GM18870 (cell line): ENCODE measurements at regions not wholly inside any gene's neighbourhood (a gene's known extent, or its start where the extent isn't known, plus 50 kb on each side); places are given as distances from the start of the nearest gene placed in this dataset.
"Not testable (repeated sequence)": the region's sequence is repeated elsewhere in the genome, so short reads cannot be mapped to it uniquely, and the experiment has no call there.

Experiments used
- ATAC-seq: cut with Tn5 transposase; IDR thresholded peaks from one replicate; pipeline ENCODE4 v1.9.1; 2021; ENCODE audit warnings: moderate library complexity; ENCODE audit not compliant: unreplicated experiment

DNA sequence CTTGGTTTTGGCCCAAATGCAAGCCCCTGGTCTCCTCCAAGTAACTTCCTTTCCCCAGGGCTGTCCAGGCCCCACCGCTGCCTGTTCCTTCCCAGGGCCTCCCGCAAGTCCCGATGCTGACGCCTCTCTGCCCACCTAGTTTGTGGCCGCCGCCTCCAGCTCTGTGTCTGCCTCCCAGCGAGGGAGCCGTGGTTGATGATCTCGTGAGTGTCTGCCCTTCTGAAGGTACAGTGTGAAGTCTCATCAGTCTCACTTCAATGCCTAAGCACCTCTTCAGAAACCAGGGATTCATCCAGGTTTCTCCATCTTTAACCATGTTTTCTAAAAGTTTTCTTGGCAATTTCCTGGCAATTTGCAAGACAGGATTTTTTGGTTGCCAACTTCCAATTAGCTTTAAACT, 127.5 kb downstream of the TMEM121 start:
- not testable (repeated sequence) for ATAC-seq

DNA sequence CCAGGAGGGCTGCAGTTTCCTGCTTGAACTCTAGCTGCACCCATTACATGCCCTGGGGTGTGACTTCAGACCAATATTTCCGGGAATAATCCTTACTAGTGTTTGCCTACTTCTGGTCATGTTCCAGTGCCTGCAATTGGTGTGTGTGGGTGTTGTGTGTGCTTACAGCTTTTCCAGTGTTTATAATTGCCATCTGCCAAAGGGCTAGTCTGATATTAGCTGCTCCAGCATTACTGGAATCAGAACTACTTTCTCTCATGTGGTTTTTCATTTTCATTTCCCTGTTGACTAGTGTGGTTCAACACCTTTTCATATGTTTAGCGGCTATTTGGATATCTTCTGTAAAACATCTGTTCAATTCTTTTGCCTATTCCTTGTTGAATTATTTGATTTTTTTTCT, 132.9 kb downstream of the TMEM121 start:
- ATAC-seq: not testable (repeated sequence)

DNA sequence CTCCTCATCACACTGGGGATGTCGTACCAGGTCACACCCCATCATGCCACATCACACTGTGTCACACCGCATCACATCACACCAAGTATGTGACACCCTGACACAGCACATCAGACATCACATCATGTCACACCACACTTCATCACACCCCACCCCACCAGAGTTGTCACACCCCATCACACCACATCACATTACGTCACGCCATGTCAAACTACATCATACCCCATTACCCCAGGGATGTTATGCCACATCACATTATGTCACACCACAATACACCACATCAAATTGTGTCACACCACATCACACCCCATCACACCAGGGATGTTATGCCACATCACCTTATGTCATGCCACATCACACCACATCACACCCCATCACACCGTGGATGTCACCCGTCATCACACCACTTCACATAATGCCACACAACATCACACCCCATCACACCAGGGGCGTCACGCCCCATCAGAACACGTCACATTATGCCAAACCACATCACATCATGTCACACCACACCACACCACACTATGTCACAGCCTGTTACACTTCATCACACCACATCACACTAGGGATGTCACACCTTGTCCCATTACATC, 133.6 kb downstream of the TMEM121 start:
- no peak for ATAC-seq

DNA sequence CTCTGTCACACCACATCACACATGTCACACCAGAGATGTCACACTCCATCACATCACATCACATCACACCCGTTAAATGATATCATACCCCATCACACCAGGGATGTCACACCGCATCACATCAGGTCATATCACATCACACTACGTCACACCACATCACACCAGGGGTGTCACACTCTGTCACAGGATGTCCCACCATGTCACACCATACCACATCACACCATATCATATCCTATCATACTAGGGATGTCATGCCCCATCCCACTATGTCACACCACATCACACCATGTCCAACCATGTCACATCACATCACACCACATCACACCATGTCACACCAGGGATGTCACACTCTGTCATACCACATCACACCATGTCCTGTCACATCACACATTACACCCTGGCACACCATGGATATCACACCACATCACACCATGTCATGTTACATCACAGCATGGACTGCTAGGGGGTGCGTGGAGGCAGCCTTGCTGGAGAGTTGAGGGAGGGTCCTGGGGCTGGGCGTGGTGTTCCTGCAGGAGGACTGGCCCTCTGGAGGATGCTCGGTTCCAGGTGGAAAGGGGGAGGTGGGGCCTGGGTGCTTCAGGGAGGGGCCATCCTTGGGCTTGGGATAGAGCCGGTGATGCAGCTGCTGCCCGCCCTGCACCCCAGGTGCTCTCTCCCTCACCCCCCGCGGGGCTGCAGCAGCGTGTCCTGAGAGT, 134.6 kb downstream of the TMEM121 start:
- no peak for ATAC-seq

DNA sequence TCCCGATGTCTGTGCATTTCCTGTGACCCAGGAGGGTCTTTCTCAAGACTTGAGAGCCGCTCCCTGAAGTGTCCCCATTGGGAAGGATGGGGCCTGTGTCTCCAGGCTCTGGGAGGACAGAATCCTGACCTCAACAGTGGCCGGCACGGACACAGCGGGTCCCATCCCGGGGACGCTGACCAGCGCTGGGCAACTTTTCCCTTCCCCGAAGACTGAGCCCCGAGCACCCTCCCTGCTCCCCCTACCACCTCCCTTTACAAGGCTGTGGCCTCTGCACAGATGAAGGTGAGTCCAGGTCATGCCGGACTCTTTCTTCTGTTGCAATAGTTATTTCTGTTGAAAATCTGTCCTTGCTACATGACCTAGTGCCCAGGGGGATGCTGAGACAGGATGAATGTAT, 135.7 kb downstream of the TMEM121 start:
- not testable (repeated sequence) for ATAC-seq

DNA sequence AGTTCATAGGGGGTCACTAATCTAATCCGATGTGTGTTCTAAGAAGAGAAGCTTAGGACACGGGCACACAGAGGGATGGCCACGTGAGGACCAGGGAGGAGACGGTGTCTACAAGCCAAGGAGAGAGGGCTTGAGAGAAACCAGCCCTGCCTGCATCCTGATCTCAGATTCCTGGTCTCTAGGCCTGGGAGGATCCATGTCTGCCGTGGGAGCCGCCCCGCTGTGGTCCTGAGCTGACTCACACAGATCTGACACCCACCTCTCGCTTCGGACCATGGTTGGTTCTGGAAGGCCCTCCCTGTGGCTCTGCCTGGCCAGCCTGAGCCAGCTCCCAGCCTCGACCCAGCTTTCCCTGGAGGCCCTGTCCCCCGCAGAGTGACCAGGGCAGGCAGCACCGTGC, 136.2 kb downstream of the TMEM121 start:
- not testable (repeated sequence) for ATAC-seq

DNA sequence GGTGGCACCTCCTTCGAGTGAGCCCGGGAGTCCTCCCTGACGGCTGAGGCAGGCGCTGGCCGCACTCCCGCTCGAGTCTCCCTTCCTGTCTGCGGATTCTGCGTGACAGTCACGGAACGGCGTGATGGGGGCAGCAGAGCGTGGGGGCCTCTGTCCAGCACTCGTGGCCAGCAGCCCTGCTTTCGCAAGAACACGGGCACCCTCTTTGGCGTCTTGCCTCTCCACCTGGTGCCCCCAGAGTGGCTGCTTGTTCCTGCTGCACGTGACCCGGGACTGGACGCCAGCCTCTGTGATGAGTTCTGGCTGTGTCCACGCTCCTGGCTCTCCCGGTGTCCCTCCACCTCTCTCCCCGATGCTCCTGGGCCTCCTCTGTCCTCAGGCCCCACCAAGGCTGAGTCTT, 136.9 kb downstream of the TMEM121 start:
- ATAC-seq: not testable (repeated sequence)

DNA sequence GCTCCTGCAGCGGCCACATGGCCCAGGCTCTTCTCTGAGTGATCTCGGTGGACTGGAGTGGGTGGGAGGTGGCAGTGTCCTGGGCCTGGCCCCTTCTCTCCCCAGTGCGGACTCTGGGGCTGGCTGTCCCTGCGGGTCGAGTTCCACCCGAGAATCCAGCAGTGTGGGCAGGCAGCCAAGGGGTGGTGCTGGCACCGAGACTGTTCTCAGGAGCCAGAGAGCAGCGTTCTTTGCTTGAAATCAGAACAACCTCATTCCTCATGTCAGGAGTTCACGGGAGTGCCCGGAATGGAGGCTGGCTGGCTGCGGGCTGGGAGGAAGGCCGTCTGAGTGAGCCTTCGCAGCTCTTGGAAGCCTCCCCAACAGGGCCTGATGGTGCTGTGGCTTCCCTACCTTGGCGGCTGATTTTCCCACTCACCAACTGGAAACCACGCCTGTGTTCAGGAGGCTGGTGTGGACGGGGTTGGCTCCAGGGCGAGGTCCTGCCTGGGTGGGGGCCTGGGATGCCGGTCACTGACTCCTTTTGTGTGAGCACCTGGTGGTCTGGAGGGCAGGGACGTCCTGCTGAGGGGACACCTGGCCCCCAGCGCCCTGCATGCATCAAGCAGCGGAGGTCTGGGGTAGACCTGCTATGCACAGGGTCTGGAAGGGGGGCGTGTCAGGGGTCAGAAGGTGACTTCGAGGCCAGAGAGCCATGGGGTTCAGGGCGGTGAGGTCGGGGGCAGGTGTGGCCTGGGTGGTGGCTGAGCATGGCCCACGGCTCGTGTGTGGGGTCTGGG, 137.6 kb downstream of the TMEM121 start:
- ATAC-seq: not testable (repeated sequence)

DNA sequence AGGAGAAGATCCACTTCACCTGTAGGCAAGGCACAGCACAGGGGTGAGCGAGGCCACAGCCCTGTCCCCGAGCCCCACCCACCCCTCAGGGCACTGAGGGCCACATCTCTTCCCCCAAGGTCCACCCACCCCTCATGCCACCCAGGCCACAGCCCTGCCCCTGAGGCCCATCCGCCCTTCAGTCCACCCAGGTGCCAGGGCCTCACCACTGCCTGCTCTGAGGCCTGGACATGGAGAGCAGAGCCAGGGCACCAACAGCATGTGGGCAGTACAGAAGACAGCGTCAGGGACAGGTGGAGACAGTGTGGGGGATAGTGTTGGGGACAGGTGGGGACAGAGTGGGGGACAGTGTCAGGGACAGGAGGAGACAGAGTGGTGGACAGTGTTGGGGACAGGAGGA, 138.3 kb downstream of the TMEM121 start:
- no peak for ATAC-seq

DNA sequence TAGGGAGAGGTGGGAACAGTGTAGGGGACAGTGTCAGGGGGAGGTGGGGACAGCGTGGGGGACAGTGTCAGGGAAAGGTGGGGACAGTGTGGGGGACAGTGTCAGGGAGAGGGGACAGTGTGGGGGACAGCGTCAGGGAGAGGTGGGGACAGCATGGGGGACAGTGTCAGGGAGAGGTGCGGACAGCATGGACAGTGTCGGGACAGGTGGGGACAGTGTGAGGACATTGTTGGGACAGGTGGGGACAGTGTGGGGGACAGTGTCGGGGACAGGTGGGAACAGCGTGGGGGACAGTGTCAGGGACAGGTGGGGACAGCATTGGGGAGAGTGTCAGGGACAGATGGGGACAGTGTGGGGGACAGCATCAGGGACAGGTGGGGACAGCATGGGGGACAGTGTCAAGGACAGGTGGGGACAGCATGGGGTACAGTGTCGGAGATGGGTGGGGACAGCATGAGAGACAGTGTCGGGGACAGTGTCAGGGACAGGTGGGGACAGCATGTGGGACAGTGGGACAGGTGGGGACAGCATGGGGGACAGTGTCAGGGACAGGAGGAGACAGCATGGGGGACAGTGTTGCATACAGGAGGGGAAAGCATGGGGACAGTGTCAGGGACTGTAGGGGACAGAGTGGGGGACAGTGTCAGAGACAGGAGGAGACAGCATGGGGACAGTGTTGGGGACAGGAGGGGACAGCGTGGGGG, 139.0 kb downstream of the TMEM121 start:
- ATAC-seq: no peak

DNA sequence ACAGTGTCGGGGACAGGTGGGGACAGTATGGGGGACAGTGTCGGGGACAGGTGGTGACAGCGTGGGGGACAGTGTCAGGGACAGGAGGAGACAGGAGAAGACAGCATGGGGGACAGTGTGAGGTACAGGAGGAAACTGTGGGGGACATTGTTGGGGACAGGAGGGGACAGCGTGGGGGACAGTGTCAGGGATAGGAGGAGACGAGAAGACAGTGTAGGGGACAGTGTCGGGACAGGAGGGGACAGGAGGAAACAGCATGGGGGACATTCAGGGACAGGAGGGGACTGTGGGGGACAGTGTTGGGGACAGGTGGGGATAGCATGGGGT, 139.5 kb downstream of the TMEM121 start:
- ATAC-seq: no peak

DNA sequence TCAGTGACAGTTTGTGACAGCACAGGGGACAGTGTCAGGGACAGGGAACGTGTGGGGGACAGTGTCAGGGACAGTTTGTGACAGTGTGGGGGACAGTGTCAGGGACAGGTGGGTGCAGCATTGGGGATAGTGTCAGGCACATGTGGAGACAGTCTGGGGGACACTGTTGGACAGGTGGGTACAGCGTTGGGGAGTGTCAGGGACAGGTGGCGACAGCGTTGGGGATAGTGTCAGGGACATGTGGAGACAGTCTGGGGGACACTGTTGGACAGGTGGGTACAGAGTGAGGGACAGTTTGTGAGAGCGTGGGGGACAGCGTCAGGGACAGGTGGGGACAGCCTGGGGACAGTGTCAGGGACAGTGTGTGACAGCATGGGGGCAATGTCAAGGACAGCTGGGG, 140.0 kb downstream of the TMEM121 start:
- ATAC-seq: no peak

DNA sequence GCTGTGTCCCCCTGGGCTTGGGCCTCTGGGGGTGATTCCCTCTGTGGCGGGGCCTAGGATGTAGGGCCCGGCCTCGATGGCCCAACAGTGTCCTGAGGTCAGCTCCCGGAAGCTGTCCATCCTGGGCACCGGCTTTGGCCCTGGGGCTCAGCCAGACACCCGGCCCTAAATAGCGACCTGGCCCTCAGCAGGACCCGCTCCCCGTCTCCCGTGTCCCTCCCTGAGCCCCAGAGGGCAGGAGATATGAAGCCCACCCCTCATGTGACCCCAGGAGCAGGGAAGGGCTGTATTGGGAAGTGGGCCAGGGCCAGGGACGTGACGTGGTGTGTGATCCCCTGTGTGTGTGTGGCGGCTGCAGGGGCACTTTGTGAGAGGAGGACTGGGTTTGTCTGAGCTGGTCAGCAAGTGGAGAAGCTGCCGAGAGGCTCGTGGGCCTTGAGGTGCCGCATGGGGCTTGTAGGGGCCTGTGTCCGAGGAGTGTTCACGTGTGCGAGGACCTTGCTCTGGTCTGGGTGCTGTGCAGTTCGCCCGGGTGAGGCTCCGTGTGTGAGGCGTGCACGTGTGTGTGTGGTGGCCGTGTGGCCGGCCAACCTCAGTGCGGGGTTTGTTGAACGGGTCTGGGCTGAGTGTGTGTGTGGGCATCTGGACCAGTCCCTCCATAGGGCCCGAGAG, 140.7 kb downstream of the TMEM121 start:
- not testable (repeated sequence) for ATAC-seq

DNA sequence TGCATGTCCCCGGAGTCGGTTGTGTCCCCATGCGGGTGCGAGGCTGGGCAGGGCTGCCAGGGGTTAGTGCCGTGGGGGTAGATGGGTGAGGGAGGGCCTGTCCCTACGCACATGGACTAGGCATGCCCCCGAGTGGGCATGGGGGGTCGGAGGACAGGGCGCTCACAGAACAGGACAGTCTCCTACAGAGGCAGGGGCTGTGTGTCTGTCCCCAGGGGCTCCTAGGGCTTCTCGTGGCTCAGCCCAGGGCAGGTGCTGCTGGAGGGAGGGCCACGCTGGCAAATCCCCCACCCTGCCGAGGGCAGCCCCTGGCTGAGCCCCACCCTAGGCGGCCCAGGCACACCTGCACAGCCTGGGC, 141.3 kb downstream of the TMEM121 start:
- ATAC-seq: not testable (repeated sequence)

DNA sequence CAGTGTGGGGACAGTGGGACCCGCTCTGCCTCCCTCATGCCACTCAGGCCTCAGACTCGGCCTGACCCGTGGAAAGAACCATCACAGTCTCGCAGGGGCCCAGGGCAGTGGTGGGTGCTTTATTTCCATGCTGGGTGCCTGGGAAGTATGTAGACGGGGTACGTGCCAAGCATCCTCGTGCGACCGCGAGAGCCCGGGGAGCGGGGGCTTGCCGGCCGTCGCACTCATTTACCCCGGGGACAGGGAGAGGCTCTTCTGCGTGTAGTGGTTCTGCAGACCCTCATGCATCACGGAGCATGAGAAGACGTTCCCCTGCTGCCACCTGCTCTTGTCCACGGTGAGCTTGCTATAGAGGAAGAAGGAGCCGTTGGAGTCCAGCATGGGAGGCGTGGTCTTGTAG, 141.6 kb downstream of the TMEM121 start:
- not testable (repeated sequence) for ATAC-seq

DNA sequence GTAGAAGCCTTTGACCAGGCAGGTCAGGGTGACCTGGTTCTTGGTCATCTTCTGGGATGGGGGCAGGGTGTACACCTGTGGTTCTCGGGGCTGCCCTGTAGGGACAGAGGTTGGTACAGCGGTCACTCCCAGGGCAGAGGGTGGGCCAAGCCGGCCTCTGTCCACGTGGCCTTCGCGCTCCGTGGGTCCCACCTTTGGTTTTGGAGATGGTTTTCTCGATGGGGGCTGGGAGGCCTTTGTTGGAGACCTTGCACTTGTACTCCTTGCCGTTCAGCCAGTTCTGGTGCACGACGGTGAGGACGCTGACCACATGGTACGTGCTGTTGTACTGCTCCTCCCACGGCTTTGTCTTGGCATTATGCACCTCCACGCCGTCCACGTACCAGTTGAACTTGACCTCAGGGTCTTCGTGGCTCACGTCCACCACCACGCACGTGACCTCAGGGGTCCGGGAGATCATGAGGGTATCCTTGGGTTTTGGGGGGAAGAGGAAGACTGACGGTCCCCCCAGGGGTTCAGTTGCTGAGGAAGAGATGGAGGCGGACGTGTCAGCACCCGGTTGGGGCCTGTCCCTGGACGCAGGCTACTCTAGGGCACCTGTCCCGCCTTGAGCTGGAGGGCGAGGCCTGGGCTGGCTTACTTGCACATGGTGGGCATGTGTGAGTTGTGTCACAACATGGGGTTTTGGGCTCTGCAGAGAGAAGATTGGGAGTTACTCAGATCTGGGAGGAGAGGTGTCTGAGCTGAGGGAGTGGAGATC, 142.3 kb downstream of the TMEM121 start:
- ATAC-seq: not testable (repeated sequence)

DNA sequence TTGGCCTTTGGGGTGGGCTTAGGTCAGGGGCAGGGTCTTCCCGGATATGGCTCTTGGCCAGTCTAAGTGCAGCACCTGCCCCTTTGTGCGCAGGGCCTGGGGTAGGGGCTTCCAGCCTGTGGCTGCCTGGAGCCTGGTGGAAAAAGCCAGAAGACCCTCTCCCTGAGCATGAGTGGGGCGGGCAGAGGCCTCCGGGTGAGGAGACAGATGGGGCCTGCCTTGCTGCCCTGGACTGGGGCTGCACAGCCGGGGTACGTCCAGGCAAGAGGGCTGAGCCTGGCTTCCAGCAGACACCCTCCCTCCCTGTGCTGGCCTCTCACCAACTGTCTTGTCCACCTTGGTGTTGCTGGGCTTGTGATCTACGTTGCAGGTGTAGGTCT, 142.8 kb downstream of the TMEM121 start:
- ATAC-seq: not testable (repeated sequence)

DNA sequence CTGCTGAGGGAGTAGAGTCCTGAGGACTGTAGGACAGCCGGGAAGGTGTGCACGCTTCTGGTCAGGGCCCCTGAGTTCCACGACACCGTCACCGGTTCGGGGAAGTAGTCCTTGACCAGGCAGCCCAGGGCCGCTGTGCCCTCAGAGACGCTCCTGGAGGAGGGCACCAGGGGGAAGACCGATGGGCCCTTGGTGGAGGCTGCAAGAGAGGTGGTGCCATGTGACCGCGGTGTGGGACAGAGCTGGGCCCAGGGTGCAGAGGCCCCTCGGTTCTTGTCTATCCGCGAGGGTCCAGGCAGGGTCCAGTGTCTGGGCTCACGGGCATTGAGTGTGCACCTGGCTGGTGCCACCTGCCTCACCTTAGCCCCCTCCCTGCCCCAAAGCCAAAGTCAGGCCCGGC, 143.3 kb downstream of the TMEM121 start:
- ATAC-seq: not testable (repeated sequence)

DNA sequence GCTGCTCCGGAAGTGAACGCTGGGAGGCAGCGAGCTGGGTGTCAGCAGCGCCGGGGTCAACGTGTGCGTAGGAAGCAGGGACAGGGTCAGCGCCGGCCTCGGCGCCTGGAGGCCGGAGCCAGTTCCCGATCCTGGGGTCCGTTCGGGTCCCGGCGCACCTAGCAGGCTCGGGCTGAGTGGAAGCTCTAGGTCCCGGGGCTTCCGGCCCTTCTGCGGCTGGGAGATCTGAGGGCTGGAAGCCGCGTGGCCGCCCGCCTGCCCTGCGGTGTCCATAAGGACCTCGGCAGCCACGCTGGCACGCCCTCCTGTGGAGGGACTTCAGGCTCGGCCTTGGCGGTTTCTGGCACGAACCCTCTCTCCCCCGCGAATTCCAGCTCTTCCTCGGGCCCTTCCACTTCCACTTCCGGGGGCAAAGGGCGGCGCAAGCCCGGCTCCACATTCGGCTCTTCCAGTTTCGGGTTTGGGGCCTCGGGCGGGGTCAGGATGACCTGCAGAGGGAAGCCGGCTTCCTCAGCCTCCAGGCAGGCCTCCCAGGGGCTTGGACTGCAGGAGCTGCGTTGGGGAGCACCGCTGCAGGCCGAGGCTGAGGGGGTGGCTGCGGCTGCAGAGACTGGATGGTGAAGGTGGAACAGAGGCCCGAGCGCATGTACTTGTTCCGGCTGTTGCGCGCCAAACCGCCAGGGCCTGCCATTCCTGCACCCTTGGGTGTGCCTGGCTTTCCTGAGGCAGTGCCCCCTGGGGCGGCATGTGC, 146.2 kb downstream of the TMEM121 start:
- not testable (repeated sequence) for ATAC-seq

DNA sequence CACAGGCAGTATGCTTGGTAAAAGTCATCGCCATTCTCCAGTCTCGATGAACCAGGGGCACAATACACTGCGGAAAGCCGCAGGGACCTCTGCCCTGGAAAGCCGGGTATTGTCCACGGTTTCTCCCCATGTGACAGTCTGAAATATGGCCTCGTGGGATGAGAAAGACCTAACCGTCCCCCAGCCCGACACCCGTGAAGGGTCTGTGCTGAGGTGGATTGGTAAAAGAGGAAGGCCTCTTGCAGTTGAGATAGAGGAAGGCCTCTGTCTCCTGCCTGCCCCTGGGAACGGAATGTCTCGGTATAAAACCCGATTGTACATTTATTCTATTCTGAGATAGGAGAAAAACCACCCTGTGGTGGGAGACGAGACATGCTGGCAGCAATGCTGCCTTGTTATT, 149.1 kb downstream of the TMEM121 start:
- ATAC-seq: not testable (repeated sequence)
